Fibroblast of lung (primary cell): ENCODE measurements at regions not wholly inside any gene's neighbourhood (a gene's known extent, or its start where the extent isn't known, plus 50 kb on each side); places are given as distances from the start of the nearest gene placed in this dataset.

Experiments used
- DNase-seq, 2 donors: peaks; one replicate each; pipeline versions ENCODE4 v3.0.0 to v3.0.0-alpha.2; 2010; ENCODE audit warnings: low read depth in 2 of 2
- H2AFZ ChIP-seq: 2 replicates; pipeline ENCODE4 v1.5.1; 2012; ENCODE audit warnings: low read length, control low read depth, inconsistent platforms
- H3K27ac ChIP-seq: 2 replicates; pipeline ENCODE4 v1.5.1; 2011; ENCODE audit warnings: low read length, control low read depth; ENCODE audit not compliant: insufficient read depth
- H3K27me3 ChIP-seq: 2 replicates; pipeline ENCODE4 v1.5.1; 2011; ENCODE audit warnings: mild to moderate bottlenecking, low read length; ENCODE audit not compliant: control insufficient read depth, insufficient read depth
- H3K36me3 ChIP-seq: 2 replicates; pipeline ENCODE4 v1.5.1; 2011; ENCODE audit warnings: low read length; ENCODE audit not compliant: control insufficient read depth, insufficient read depth
- H3K4me1 ChIP-seq: 2 replicates; pipeline ENCODE4 v1.5.1; 2011; ENCODE audit warnings: low read length; ENCODE audit not compliant: control insufficient read depth, insufficient read depth; ENCODE audit errors: extremely low read depth
- H3K4me2 ChIP-seq: 2 replicates; pipeline ENCODE4 v1.5.1; 2011; ENCODE audit warnings: low read length, control low read depth; ENCODE audit not compliant: insufficient read depth; ENCODE audit errors: extremely low read depth
- H3K4me3 ChIP-seq, 4 experiments: fragments of 200-600 bp in 1 of 4; sonication (generic) in 1 of 4; replicated peaks in 1 of 4; 2 replicates each; pipeline ENCODE4 v1.5.1; 2011 to 2016; ENCODE audit warnings: low read length in 4 of 4, low read depth in 3 of 4, mild to moderate bottlenecking in 3 of 4, control low read depth in 2 of 4, inconsistent platforms in 1 of 4, mixed read lengths in 1 of 4; ENCODE audit not compliant: insufficient read depth in 1 of 4; ENCODE audit errors: control extremely low read depth in 1 of 4
- H3K79me2 ChIP-seq: 2 replicates; pipeline ENCODE4 v1.5.1; 2012; ENCODE audit warnings: mild to moderate bottlenecking, low read length, inconsistent platforms; ENCODE audit not compliant: control insufficient read depth, insufficient read depth
- H3K9ac ChIP-seq: 2 replicates; pipeline ENCODE4 v1.5.1; 2011; ENCODE audit warnings: mild to moderate bottlenecking, low read length, control low read depth; ENCODE audit not compliant: insufficient read depth
- H3K9me3 ChIP-seq: 2 replicates; pipeline ENCODE4 v1.5.1; 2012; ENCODE audit warnings: low read depth, low read length; ENCODE audit not compliant: control insufficient read depth, insufficient read depth
- H4K20me1 ChIP-seq: 2 replicates; pipeline ENCODE4 v1.5.1; 2011; ENCODE audit warnings: low read length; ENCODE audit not compliant: control insufficient read depth, insufficient read depth; ENCODE audit errors: extremely low read depth
- CTCF ChIP-seq, 2 donors: IDR thresholded peaks in 1 of 2; conservative IDR thresholded peaks in 1 of 2; 1 replicate in 1 of 2; 2 replicates in 1 of 2; pipeline ENCODE4 v1.5.1; 2011 to 2012; ENCODE audit warnings: low read length in 2 of 2, control low read depth in 1 of 2, inconsistent platforms in 1 of 2, low read depth in 1 of 2, mild to moderate bottlenecking in 1 of 2
- EZH2 ChIP-seq: IDR thresholded peaks from 2 replicates; pipeline ENCODE4 v1.5.1; 2012; ENCODE audit warnings: low read length, control low read depth, mild to moderate bottlenecking; ENCODE audit errors: missing control alignments

- peak; percentile 70 to 88 for DNase-seq
- Histone ChIP-seq H3K79me2 (no peaks in the 10 kb centered on the region), H3K4me3 (no peak overlapping the region), H4K20me1 (no peaks in the 10 kb centered on the region), H3K4me2 (no peak overlapping the region), H3K27me3 (no peaks in the 10 kb centered on the region), H2AFZ (no peak overlapping the region), H3K9me3 (no peaks in the 10 kb centered on the region), H3K9ac (no peak overlapping the region), H3K4me1 (no peaks in the 10 kb centered on the region), H3K36me3 (no peaks in the 10 kb centered on the region), H3K27ac (no peak overlapping the region)
- TF ChIP-seq EZH2 (no peak), CTCF (conservative IDR thresholded peaks at IDR 0.05 in 1 of 2, IDR thresholded peaks at IDR 0.05 in 1 of 2; ENCODE audit: low read depth in 1 of 2, low read length in 2 of 2) (no peak)
These were observed 297.5 kb upstream of the XYLT1 start for GRCh38 chr16:17768257-17768656.

- H3K9me3 ChIP-seq = no peaks in the 10 kb centered on the region
- H3K9ac ChIP-seq = no peak overlapping the region
- no peaks in the 10 kb centered on the region for H3K27me3 ChIP-seq
- no peak overlapping the region for H2AFZ ChIP-seq
- no peaks in the 10 kb centered on the region for H4K20me1 ChIP-seq
- no peaks in the 10 kb centered on the region for H3K79me2 ChIP-seq
- H3K4me1 ChIP-seq = no peaks in the 10 kb centered on the region
- DNase-seq = no peak
- TF ChIP-seq CTCF (conservative IDR thresholded peaks at IDR 0.05 in 1 of 2, IDR thresholded peaks at IDR 0.05 in 1 of 2; ENCODE audit: low read depth in 1 of 2, low read length in 2 of 2) = no peak
- TF ChIP-seq EZH2 = no peak
- H3K4me3 ChIP-seq = no peak overlapping the region
- no peak overlapping the region for H3K27ac ChIP-seq
- H3K36me3 ChIP-seq = no peaks in the 10 kb centered on the region
- no peak overlapping the region for H3K4me2 ChIP-seq
These were observed 295.3 kb upstream of the XYLT1 start for GRCh38 chr16:17766012-17766411.

- Histone ChIP-seq H3K27ac (no peak overlapping the region), H4K20me1 (no peaks in the 10 kb centered on the region), H3K4me3 (no peak overlapping the region), H3K4me1 (no peaks in the 10 kb centered on the region), H3K27me3 (no peaks in the 10 kb centered on the region), H3K9me3 (no peaks in the 10 kb centered on the region), H3K79me2 (no peaks in the 10 kb centered on the region), H2AFZ (no peak overlapping the region), H3K4me2 (no peak overlapping the region), H3K36me3 (no peaks in the 10 kb centered on the region), H3K9ac (no peak overlapping the region)
- DNase-seq = peak in 1 of 2 donors; percentile 7
- no peak for TF ChIP-seq CTCF (conservative IDR thresholded peaks at IDR 0.05 in 1 of 2, IDR thresholded peaks at IDR 0.05 in 1 of 2; ENCODE audit: low read depth in 1 of 2, low read length in 2 of 2)
- no peak for TF ChIP-seq EZH2
These were observed 289.0 kb upstream of the XYLT1 start for GRCh38 chr16:17759451-17760390.
